Heart right ventricle (tissue), 16 donors: ENCODE measurements at regions not wholly inside any gene's neighbourhood (a gene's known extent, or its start where the extent isn't known, plus 50 kb on each side); places are given as distances from the start of the nearest gene placed in this dataset.

Source experiments
- ATAC-seq, 8 donors: fragments of 200-7000 bp; cut with Tn5 transposase; one replicate each; pipeline ENCODE4 v1.9.1; 2020; ENCODE audit warnings: mild to moderate bottlenecking in 8 of 8, moderate library complexity in 8 of 8, moderate number of reproducible peaks in 1 of 8
- DNase-seq, 2 donors: peaks; one replicate each; pipeline ENCODE4 v3.0.0-alpha.2; 2020
- H3K27ac ChIP-seq, 10 donors: fragments of 200-600 bp; sonication (generic) in 2 of 10; one replicate each; pipeline versions ENCODE4 v1.5.0 to v1.8.0; 2020 to 2022; ENCODE audit warnings: mild to moderate bottlenecking in 3 of 10
- H3K27me3 ChIP-seq, 7 donors: fragments of 200-600 bp; one replicate each; pipeline ENCODE4 v1.8.0; 2021 to 2022; ENCODE audit warnings: mild to moderate bottlenecking in 2 of 7
- H3K36me3 ChIP-seq, 9 donors: fragments of 200-600 bp; sonication (generic) in 1 of 9; one replicate each; pipeline versions ENCODE4 v1.5.0 to v1.8.0; 2020 to 2022; ENCODE audit warnings: mild to moderate bottlenecking in 2 of 9
- H3K4me1 ChIP-seq, 9 donors: fragments of 200-600 bp; sonication (generic) in 1 of 9; one replicate each; pipeline versions ENCODE4 v1.5.0 to v1.8.0; 2020 to 2022; ENCODE audit warnings: mild to moderate bottlenecking in 4 of 9
- H3K4me3 ChIP-seq, 10 donors: fragments of 200-600 bp; sonication (generic) in 2 of 10; one replicate each; pipeline versions ENCODE4 v1.5.0 to v1.8.0; 2020 to 2022; ENCODE audit warnings: mild to moderate bottlenecking in 7 of 10, moderate library complexity in 2 of 10
- H3K9me3 ChIP-seq, 11 donors: fragments of 200-600 bp in 10 of 11; sonication (generic) in 2 of 11; one replicate each; pipeline versions ENCODE4 v1.5.0 to v1.8.0; 2013 to 2022; ENCODE audit warnings: mild to moderate bottlenecking in 2 of 11, control low read depth in 1 of 11, moderate library complexity in 1 of 11
- WGBS, 2 donors: extraction: QIAGEN DNeasy Blood & Tissue Kit; methylation state at CpG; one replicate each; pipeline ENCODE4 v1.1.7; 2013; ENCODE audit warnings: inconsistent platforms in 1 of 2; 5-methylcytosine and 5-hydroxymethylcytosine counted together
- intact Hi-C, 10 donors: fragments of 100-400 bp; cut with DNase I; formaldehyde crosslinking; loops; one replicate each; pipeline versions ENCODE4 v1.11.1 to v1.14.2; 2022
- TF ChIP-seq, protein P1 (sequence below), 9 donors: fragments of 200-600 bp; sonication (generic) in 2 of 9; IDR thresholded peaks; one replicate each; pipeline versions ENCODE4 v1.5.0 to v1.8.0; 2021 to 2022; ENCODE audit warnings: antibody characterized with exemption in 9 of 9, mild to moderate bottlenecking in 5 of 9, moderate library complexity in 1 of 9
- donor health status: Arrhythmogenic right ventricular cardiomyopathy.
- donor health status: ischemic (EF 13 %, LVEDD 7.1; RV severe dilation, severe dysfunction).
- donor health status: healthy with polysubstance abuse.
- donor health status: DM: no; HTN: yes; CAD: no.
- donor health status: DM: no; HTN: no; CAD: no.
- donor health status: ischemic (EF 25% LVEDD 6.9; RV normal size, moderate dysfunction).
- donor health status: ischemic (EF 25% LVEDD 5.7; RV mildly dilated, moderate dysfunction).
- donor health status: healthy.
- donor health status: DM: yes; HTN: yes; CAD: no.
- donor health status: Ischemic cardiomyopathy.
- donor health status: ischemic (EF 35%, LVEDD 5.7; RV mildly dilated, moderate dysfunction).
- donor health status: nonischemic (EF 11% LVEDD 7.7; RV severe dilation, severe dysfunction).
- donor health status: DM: yes; HTN: yes; CAD: no.
- donor health status: PGD.
- donor health status: ischemic (EF 29% LVEDD 5.4; RV normal size, mild dysfunction).
- donor health status: nonischemic (EF 23%, LVEDD 6.1; RV moderate dilation, normal function).

DNA sequence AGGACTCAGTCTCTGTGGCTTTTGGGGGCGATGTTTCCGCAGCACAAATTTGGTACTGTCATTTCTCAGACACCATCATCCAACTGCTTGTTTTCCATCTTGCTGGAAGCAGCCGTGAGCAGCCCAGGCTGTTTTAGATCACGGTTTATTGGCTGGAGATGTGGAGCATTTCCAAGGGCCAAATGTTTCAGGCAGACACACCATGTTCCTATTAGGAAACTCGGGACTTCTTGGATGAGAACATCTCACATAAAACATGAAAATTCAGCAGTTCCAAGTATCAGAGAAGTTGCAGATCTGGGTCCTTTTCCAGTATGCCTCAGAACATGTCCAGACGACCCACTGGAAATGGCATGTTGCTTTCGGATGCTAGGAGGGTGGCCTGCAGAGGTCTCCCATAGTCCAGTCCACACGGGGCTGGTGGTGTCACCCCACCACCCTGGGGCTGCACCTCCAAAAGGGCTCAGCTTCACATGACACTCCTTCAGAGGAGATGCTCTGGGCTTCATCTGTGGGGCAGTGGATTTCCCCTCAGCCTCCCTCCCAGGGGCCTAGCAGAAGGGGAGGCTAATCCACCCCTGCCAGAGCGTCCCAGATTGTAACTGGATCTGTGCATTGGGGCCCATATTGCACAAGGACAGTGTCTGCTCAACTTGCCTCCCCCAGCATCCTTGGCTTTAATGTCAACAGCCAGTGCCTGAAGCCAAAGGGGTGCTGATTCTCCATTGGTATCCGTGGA is 176.3 kb downstream of the SCP2D1 start:
- DNase-seq, result no peak
- no peak overlapping the region for H3K4me3 ChIP-seq
- intact Hi-C loops, result no loop called here
- H3K27me3 ChIP-seq, result no peaks in the 10 kb centered on the region
- no peaks in the 10 kb centered on the region for H3K4me1 ChIP-seq
- no peaks in the 10 kb centered on the region for H3K36me3 ChIP-seq
- TF ChIP-seq, protein P1, sequence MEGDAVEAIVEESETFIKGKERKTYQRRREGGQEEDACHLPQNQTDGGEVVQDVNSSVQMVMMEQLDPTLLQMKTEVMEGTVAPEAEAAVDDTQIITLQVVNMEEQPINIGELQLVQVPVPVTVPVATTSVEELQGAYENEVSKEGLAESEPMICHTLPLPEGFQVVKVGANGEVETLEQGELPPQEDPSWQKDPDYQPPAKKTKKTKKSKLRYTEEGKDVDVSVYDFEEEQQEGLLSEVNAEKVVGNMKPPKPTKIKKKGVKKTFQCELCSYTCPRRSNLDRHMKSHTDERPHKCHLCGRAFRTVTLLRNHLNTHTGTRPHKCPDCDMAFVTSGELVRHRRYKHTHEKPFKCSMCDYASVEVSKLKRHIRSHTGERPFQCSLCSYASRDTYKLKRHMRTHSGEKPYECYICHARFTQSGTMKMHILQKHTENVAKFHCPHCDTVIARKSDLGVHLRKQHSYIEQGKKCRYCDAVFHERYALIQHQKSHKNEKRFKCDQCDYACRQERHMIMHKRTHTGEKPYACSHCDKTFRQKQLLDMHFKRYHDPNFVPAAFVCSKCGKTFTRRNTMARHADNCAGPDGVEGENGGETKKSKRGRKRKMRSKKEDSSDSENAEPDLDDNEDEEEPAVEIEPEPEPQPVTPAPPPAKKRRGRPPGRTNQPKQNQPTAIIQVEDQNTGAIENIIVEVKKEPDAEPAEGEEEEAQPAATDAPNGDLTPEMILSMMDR (IDR thresholded peaks at IDR 0.05), result no peak
- 69 to 79% methylated on average over 10 of the region's 10 CpGs for WGBS, 2 donors
- ATAC-seq, result peak in 7 of 8 donors; percentile 37 to 83 (median 62)
- peak overlapping the region in 2 of 10 donors; percentile 11 to 31 for H3K27ac ChIP-seq
- H3K9me3 ChIP-seq, result no peaks in the 10 kb centered on the region

DNA sequence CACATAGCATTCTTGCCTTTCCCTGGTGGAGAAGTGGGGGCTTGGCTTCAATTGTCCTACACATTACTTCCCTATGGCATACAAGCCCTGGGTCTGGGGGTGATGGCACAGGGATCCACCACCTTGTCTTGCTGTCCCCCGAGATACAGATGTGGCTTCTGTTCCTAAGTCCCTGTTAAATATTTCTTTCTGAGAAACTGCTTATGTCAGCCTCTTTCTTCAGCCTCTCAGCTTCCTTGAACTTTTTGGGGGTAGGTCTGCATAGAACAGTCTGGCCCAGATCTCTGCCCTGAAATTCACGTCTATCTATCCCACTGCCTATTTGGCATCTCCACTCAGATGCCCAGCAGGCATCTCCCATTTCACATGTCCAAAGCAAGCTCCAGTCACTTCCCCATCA is 177.4 kb downstream of the SCP2D1 start:
- Histone ChIP-seq H3K27ac (no peak overlapping the region), H3K4me1 (no peaks in the 10 kb centered on the region), H3K27me3 (no peaks in the 10 kb centered on the region), H3K4me3 (no peak overlapping the region), H3K9me3 (no peaks in the 10 kb centered on the region), H3K36me3 (no peaks in the 10 kb centered on the region)
- intact Hi-C loops, result no loop called here
- WGBS, 2 donors, result 69 to 73% methylated on average over 2 of the region's 2 CpGs
- DNase-seq, result no peak
- TF ChIP-seq, protein P1 (IDR thresholded peaks at IDR 0.05), result no peak
- no peak for ATAC-seq

- intact Hi-C loops, result no loop called here
These were observed 178.8 kb downstream of the SCP2D1 start for GRCh38 chr20:18992418-18992817.

GRCh38 chr20:18995455-18995854 is 181.9 kb downstream of the SCP2D1 start:
- 85 to 89% methylated on average over 3 of the region's 3 CpGs for WGBS, 2 donors
- DNase-seq (no peak), ATAC-seq (no peak)
- Histone ChIP-seq H3K4me1 (no peaks in the 10 kb centered on the region), H3K27ac (no peak overlapping the region), H3K36me3 (no peaks in the 10 kb centered on the region), H3K4me3 (no peak overlapping the region), H3K9me3 (no peaks in the 10 kb centered on the region), H3K27me3 (no peaks in the 10 kb centered on the region)
- TF ChIP-seq, protein P1 (IDR thresholded peaks at IDR 0.05), result no peak
- intact Hi-C loops, result no loop called here

More at GRCh38 chr20:18992418-18992817, 178.8 kb downstream of the SCP2D1 start:
- Histone ChIP-seq H3K4me3 (no peak overlapping the region), H3K36me3 (no peaks in the 10 kb centered on the region), H3K27me3 (no peaks in the 10 kb centered on the region), H3K9me3 (no peaks in the 10 kb centered on the region), H3K27ac (no peak overlapping the region), H3K4me1 (no peaks in the 10 kb centered on the region)
- ATAC-seq (no peak), DNase-seq (no peak)
- WGBS, 2 donors, result 53 to 54% methylated on average over 1 of the region's 1 CpG
- TF ChIP-seq, protein P1 (IDR thresholded peaks at IDR 0.05), result no peak
